ENCODE measurements at regions not wholly inside any gene's neighbourhood (a gene's known extent, or its start where the extent isn't known, plus 50 kb on each side); places are given as distances from the start of the nearest gene placed in this dataset.

DNA sequence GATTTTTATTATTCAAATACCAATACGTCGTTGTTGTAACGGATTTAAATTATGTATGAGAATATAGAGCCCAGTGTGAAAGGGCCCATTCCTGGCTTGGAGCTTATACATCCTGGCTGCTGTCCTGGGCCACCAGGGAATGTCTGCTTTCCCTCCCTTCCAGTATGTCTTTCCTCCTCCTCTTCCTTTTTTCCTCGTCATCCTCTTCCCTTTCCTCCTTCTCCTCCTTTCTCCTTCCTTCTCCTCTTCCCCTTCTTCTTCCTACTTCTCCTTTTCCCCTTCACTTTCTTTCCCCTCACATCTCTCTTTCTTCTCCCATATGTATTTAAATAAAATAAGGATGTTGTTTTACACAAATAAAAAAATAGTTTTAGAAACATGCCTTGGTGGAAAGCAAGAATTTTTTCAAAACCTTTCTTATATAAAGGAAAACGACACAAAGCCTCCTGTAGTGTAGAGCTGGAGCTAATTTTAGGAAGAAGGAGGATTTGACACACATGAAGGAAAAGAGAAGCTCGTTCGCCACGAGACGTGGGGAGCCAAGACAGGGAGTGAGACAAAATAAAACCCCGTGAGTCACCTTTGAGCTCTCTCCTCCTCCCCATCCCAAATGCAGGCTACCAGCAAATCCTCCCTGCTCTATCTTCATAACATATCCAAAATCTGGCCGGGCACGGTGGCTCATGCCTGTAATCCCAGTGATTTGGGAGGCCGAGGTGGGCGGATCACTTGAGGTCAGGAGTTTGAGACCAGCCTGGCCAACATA is 301.1 kb upstream of the LYZL1 start:
- intact Hi-C loops (cut with micrococcal nuclease; ENCODE audit: unreplicated experiment), result no loop called here
- DNase-seq (ENCODE audit: low read depth, low spot score) (no peak), ATAC-seq (no peak)
- TF ChIP-seq SIN3A (IDR thresholded peaks at IDR 0.05; ENCODE audit: borderline replicate concordance, insufficient read depth, low read depth, low read length), result no peak
- TF ChIP-seq, protein P1, sequence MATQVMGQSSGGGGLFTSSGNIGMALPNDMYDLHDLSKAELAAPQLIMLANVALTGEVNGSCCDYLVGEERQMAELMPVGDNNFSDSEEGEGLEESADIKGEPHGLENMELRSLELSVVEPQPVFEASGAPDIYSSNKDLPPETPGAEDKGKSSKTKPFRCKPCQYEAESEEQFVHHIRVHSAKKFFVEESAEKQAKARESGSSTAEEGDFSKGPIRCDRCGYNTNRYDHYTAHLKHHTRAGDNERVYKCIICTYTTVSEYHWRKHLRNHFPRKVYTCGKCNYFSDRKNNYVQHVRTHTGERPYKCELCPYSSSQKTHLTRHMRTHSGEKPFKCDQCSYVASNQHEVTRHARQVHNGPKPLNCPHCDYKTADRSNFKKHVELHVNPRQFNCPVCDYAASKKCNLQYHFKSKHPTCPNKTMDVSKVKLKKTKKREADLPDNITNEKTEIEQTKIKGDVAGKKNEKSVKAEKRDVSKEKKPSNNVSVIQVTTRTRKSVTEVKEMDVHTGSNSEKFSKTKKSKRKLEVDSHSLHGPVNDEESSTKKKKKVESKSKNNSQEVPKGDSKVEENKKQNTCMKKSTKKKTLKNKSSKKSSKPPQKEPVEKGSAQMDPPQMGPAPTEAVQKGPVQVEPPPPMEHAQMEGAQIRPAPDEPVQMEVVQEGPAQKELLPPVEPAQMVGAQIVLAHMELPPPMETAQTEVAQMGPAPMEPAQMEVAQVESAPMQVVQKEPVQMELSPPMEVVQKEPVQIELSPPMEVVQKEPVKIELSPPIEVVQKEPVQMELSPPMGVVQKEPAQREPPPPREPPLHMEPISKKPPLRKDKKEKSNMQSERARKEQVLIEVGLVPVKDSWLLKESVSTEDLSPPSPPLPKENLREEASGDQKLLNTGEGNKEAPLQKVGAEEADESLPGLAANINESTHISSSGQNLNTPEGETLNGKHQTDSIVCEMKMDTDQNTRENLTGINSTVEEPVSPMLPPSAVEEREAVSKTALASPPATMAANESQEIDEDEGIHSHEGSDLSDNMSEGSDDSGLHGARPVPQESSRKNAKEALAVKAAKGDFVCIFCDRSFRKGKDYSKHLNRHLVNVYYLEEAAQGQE (IDR thresholded peaks at IDR 0.05; ENCODE audit: insufficient read depth in 1 of 2, low read depth in 2 of 2, low read length in 1 of 2), result no peak
- TF ChIP-seq POLR2AphosphoS5 (IDR thresholded peaks at IDR 0.05; ENCODE audit: low read depth, low read length), result no peak
- no peak for TF ChIP-seq CTCF (IDR thresholded peaks at IDR 0.05)
- no peak for TF ChIP-seq TCF7L2 (IDR thresholded peaks at IDR 0.05; ENCODE audit: low read depth, low read length)
- Histone ChIP-seq H3K27ac (ENCODE audit: low read length) (no peak overlapping the region), H3K9me3 (ENCODE audit: control insufficient read depth, insufficient read depth, low read depth, low read length) (no peaks in the 10 kb centered on the region), H3K4me3 (ENCODE audit: low read depth in 2 of 2, low read length in 2 of 2) (no peak overlapping the region), H3K27me3 (ENCODE audit: control insufficient read depth, insufficient read depth, low read length) (no peaks in the 10 kb centered on the region), H3K36me3 (ENCODE audit: control insufficient read depth, insufficient read depth, low read length) (no peaks in the 10 kb centered on the region), H3K4me1 (ENCODE audit: control insufficient read depth, insufficient read depth, low read length) (no peaks in the 10 kb centered on the region)
- no TSS peak for BruUV-seq (replicated peaks)
- in situ Hi-C loops (cut with HindIII; ENCODE audit: low pct_unique_long_range_greater_than_20kb, low sequenced_read_pairs), result no loop called here
- POLR2A ChIA-PET, result no interaction called here
- CTCF ChIA-PET, result interaction anchor here (0.7 kb wide), 1 partner anchor 324 kb away, joined by 7 read pairs; no protein-coding TSS in a partner anchor

GRCh38 chr10:28988980-28989379 is 299.9 kb upstream of the LYZL1 start:
- Histone ChIP-seq H3K27ac (ENCODE audit: low read length) (no peak overlapping the region), H3K9me3 (ENCODE audit: control insufficient read depth, insufficient read depth, low read depth, low read length) (no peaks in the 10 kb centered on the region), H3K4me1 (ENCODE audit: control insufficient read depth, insufficient read depth, low read length) (no peaks in the 10 kb centered on the region), H3K27me3 (ENCODE audit: control insufficient read depth, insufficient read depth, low read length) (no peaks in the 10 kb centered on the region), H3K4me3 (ENCODE audit: low read depth in 2 of 2, low read length in 2 of 2) (no peak overlapping the region), H3K36me3 (ENCODE audit: control insufficient read depth, insufficient read depth, low read length) (no peaks in the 10 kb centered on the region)
- ChIA-PET POLR2A (no interaction called here), CTCF (interaction anchor here (0.7 kb wide), 1 partner anchor 414 kb away, joined by 6 read pairs; no protein-coding TSS in a partner anchor)
- DNase-seq (ENCODE audit: low read depth, low spot score), result no peak
- ATAC-seq, result no peak
- in situ Hi-C loops (cut with HindIII; ENCODE audit: low pct_unique_long_range_greater_than_20kb, low sequenced_read_pairs) (no loop called here), intact Hi-C loops (cut with micrococcal nuclease; ENCODE audit: unreplicated experiment) (no loop called here)
- BruUV-seq (replicated peaks), result no TSS peak
- TF ChIP-seq TCF7L2 (IDR thresholded peaks at IDR 0.05; ENCODE audit: low read depth, low read length) (no peak), CTCF (IDR thresholded peaks at IDR 0.05) (no peak), SIN3A (IDR thresholded peaks at IDR 0.05; ENCODE audit: borderline replicate concordance, insufficient read depth, low read depth, low read length) (no peak), POLR2AphosphoS5 (IDR thresholded peaks at IDR 0.05; ENCODE audit: low read depth, low read length) (no peak)
- TF ChIP-seq, protein P1 (IDR thresholded peaks at IDR 0.05; ENCODE audit: insufficient read depth in 1 of 2, low read depth in 2 of 2, low read length in 1 of 2), result no peak

All from Panc1 (cell line).